ENCODE measurements at regions not wholly inside any gene's neighbourhood (a gene's known extent, or its start where the extent isn't known, plus 50 kb on each side); places are given as distances from the start of the nearest gene placed in this dataset.

DNA sequence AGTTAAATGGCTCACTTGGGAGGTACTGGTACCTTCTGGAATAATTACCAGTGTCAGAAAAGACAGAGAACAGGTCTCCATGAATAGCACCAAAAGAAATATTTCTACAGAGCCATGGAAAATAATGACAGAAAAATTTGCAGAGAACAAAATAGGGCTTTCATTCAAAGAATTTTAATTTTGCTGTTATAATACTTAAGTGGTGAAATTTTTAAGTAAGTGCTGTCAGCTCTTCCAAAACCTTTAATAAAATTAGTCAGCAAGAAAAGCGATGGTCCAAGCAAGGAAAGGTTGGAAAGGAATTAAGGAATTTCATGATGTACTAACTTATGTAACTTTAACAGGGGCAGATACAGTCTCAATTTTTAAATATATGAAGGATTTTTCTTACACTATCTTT lies 359.2 kb downstream of the NR2F1-AS1 start (continued):
- TF ChIP-seq, protein P1, sequence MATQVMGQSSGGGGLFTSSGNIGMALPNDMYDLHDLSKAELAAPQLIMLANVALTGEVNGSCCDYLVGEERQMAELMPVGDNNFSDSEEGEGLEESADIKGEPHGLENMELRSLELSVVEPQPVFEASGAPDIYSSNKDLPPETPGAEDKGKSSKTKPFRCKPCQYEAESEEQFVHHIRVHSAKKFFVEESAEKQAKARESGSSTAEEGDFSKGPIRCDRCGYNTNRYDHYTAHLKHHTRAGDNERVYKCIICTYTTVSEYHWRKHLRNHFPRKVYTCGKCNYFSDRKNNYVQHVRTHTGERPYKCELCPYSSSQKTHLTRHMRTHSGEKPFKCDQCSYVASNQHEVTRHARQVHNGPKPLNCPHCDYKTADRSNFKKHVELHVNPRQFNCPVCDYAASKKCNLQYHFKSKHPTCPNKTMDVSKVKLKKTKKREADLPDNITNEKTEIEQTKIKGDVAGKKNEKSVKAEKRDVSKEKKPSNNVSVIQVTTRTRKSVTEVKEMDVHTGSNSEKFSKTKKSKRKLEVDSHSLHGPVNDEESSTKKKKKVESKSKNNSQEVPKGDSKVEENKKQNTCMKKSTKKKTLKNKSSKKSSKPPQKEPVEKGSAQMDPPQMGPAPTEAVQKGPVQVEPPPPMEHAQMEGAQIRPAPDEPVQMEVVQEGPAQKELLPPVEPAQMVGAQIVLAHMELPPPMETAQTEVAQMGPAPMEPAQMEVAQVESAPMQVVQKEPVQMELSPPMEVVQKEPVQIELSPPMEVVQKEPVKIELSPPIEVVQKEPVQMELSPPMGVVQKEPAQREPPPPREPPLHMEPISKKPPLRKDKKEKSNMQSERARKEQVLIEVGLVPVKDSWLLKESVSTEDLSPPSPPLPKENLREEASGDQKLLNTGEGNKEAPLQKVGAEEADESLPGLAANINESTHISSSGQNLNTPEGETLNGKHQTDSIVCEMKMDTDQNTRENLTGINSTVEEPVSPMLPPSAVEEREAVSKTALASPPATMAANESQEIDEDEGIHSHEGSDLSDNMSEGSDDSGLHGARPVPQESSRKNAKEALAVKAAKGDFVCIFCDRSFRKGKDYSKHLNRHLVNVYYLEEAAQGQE (IDR thresholded peaks at IDR 0.05; ENCODE audit: low read depth, low read length), result no peak
- TF ChIP-seq FOXM1 (IDR thresholded peaks at IDR 0.05; ENCODE audit: low read depth, low read length) (no peak), CREM (IDR thresholded peaks at IDR 0.05; ENCODE audit: low read depth) (no peak), IKZF1 (conservative IDR thresholded peaks at IDR 0.05) (no peak), EZH2 (IDR thresholded peaks at IDR 0.05; ENCODE audit: borderline replicate concordance, control insufficient read depth, low read depth, low read length) (no peak), EP300 (IDR thresholded peaks at IDR 0.05; ENCODE audit: borderline replicate concordance in 1 of 2, control insufficient read depth in 1 of 2, low read depth in 2 of 2, low read length in 2 of 2) (no peak)
- TF ChIP-seq, protein P2, sequence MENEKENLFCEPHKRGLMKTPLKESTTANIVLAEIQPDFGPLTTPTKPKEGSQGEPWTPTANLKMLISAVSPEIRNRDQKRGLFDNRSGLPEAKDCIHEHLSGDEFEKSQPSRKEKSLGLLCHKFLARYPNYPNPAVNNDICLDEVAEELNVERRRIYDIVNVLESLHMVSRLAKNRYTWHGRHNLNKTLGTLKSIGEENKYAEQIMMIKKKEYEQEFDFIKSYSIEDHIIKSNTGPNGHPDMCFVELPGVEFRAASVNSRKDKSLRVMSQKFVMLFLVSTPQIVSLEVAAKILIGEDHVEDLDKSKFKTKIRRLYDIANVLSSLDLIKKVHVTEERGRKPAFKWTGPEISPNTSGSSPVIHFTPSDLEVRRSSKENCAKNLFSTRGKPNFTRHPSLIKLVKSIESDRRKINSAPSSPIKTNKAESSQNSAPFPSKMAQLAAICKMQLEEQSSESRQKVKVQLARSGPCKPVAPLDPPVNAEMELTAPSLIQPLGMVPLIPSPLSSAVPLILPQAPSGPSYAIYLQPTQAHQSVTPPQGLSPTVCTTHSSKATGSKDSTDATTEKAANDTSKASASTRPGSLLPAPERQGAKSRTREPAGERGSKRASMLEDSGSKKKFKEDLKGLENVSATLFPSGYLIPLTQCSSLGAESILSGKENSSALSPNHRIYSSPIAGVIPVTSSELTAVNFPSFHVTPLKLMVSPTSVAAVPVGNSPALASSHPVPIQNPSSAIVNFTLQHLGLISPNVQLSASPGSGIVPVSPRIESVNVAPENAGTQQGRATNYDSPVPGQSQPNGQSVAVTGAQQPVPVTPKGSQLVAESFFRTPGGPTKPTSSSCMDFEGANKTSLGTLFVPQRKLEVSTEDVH (IDR thresholded peaks at IDR 0.05; ENCODE audit: low read depth, partially characterized antibody), result no peak
- TF ChIP-seq, protein P3, sequence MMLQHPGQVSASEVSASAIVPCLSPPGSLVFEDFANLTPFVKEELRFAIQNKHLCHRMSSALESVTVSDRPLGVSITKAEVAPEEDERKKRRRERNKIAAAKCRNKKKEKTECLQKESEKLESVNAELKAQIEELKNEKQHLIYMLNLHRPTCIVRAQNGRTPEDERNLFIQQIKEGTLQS (IDR thresholded peaks at IDR 0.05; ENCODE audit: borderline replicate concordance, extremely low read depth, low read depth, low read length), result no peak

Data from GM12878 (cell line).